ENCODE measurements at regions not wholly inside any gene's neighbourhood (a gene's known extent, or its start where the extent isn't known, plus 50 kb on each side); places are given as distances from the start of the nearest gene placed in this dataset.
"Not testable (repeated sequence)": the region's sequence is repeated elsewhere in the genome, so short reads cannot be mapped to it uniquely, and the experiment has no call there.

- no peaks in the 10 kb centered on the region for H3K27me3 Mint-ChIP-seq (ENCODE audit: low read depth)
Observed at GRCh38 chrX:82451725-82452124, 1056.4 kb upstream of the POU3F4 start.

GRCh38 chrX:82455852-82456251 lies 1052.2 kb upstream of the POU3F4 start:
- not testable (repeated sequence) for H2AK5ac ChIP-seq (ENCODE audit: insufficient read length, low read length); H3K56ac ChIP-seq (ENCODE audit: insufficient read length, low read depth, low read length); H3K4me3 Mint-ChIP-seq; H3K27ac ChIP-seq (ENCODE audit: insufficient read length, low read depth, low read length); H3K23me2 ChIP-seq (ENCODE audit: insufficient read length, low read depth, low read length, poor library complexity, severe bottlenecking); H3K27me3 Mint-ChIP-seq (ENCODE audit: low read depth); H3K9ac ChIP-seq (ENCODE audit: extremely low read depth, insufficient read length, low read length); H3T11ph ChIP-seq (ENCODE audit: low read length); H3K4me2 ChIP-seq (ENCODE audit: insufficient read depth, insufficient read length, low read length); H3K23ac ChIP-seq (ENCODE audit: insufficient read length, low read depth, low read length); H3K27me3 ChIP-seq (ENCODE audit: insufficient read depth, low read length); H2BK20ac ChIP-seq (ENCODE audit: low read depth, low read length, poor library complexity, severe bottlenecking); H2BK15ac ChIP-seq (ENCODE audit: low read depth, low read length); H3K4ac ChIP-seq (ENCODE audit: low read depth, low read length); H3K79me1 ChIP-seq (ENCODE audit: insufficient read depth, low read depth, low read length, poor library complexity, severe bottlenecking); H3K14ac ChIP-seq (ENCODE audit: insufficient read depth, low read length); H4K91ac ChIP-seq (ENCODE audit: insufficient read length, low read depth, low read length); H4K20me1 ChIP-seq (ENCODE audit: control insufficient read depth, insufficient read depth, insufficient read length); H2BK12ac ChIP-seq (ENCODE audit: insufficient read length, low read depth, low read length); H3K79me2 ChIP-seq (ENCODE audit: insufficient read depth, low read length); H2AFZ ChIP-seq (ENCODE audit: low read length); H3K18ac ChIP-seq (ENCODE audit: insufficient read length, low read depth, low read length); H2BK120ac ChIP-seq (ENCODE audit: low read depth, low read length, poor library complexity, severe bottlenecking); H3K4me1 ChIP-seq (ENCODE audit: insufficient read depth, low read length); H2BK5ac ChIP-seq (ENCODE audit: insufficient read length, low read length); H4K8ac ChIP-seq (replicated peaks; ENCODE audit: insufficient read length, low read depth, low read length); DNase-seq; H3K4me1 Mint-ChIP-seq; H3K27ac Mint-ChIP-seq; H4K5ac ChIP-seq (ENCODE audit: insufficient read length, low read depth, low read length)
- WGBS (ENCODE audit: extremely low coverage, insufficient read length, low lambda C conversion rate) = no CpG with 5 or more reads among the region's 2 CpGs
- peaks cover 60 to 75% of the 10 kb centered on the region in 2 experiments for H3K9me3 Mint-ChIP-seq
- peaks cover 0 to 10% (median 7%) of the 10 kb centered on the region in 3 experiments; a peak in 4 of 7 replicates for H3K36me3 Mint-ChIP-seq (ENCODE audit: insufficient read depth in 1 of 3, low read depth in 3 of 3)
- peaks cover 13% of the 10 kb centered on the region for H3K9me3 ChIP-seq (ENCODE audit: control insufficient read depth, low read depth, low read length)

More at GRCh38 chrX:82451725-82452124, 1056.4 kb upstream of the POU3F4 start:
- Mint-ChIP-seq H3K27ac (no peak overlapping the region), H3K36me3 (ENCODE audit: insufficient read depth in 1 of 3, low read depth in 3 of 3) (peaks cover 0 to 10% (median 9%) of the 10 kb centered on the region in 3 experiments; a peak in 5 of 7 replicates), H3K4me3 (no peak overlapping the region), H3K4me1 (no peaks in the 10 kb centered on the region), H3K9me3 (peaks cover 85 to 91% of the 10 kb centered on the region in 2 experiments)
- H2BK5ac ChIP-seq (ENCODE audit: insufficient read length, low read length) = no peak overlapping the region
- H2AFZ ChIP-seq (ENCODE audit: low read length) = no peak overlapping the region
- H2BK12ac ChIP-seq (ENCODE audit: insufficient read length, low read depth, low read length) = no peak overlapping the region
- no peak overlapping the region for H3K18ac ChIP-seq (ENCODE audit: insufficient read length, low read depth, low read length)
- H3K79me2 ChIP-seq (ENCODE audit: insufficient read depth, low read length) = no peaks in the 10 kb centered on the region
- no peak overlapping the region for H2BK120ac ChIP-seq (ENCODE audit: low read depth, low read length, poor library complexity, severe bottlenecking)
- H3K27ac ChIP-seq (ENCODE audit: insufficient read length, low read depth, low read length) = no peak overlapping the region
- H4K8ac ChIP-seq (replicated peaks; ENCODE audit: insufficient read length, low read depth, low read length) = no peak overlapping the region
- no CpG with 5 or more reads among the region's 4 CpGs for WGBS (ENCODE audit: extremely low coverage, insufficient read length, low lambda C conversion rate)
- H3K27me3 ChIP-seq (ENCODE audit: insufficient read depth, low read length) = no peaks in the 10 kb centered on the region
- no peaks in the 10 kb centered on the region for H3K79me1 ChIP-seq (ENCODE audit: insufficient read depth, low read depth, low read length, poor library complexity, severe bottlenecking)
- no peak overlapping the region for H4K5ac ChIP-seq (ENCODE audit: insufficient read length, low read depth, low read length)
- H3K9me3 ChIP-seq (ENCODE audit: control insufficient read depth, low read depth, low read length) = peaks cover under 1% of the 10 kb centered on the region
- H2BK20ac ChIP-seq (ENCODE audit: low read depth, low read length, poor library complexity, severe bottlenecking) = no peak overlapping the region
- no peak overlapping the region for H3K9ac ChIP-seq (ENCODE audit: extremely low read depth, insufficient read length, low read length)
- H3K4ac ChIP-seq (ENCODE audit: low read depth, low read length) = no peak overlapping the region
- no peak overlapping the region for H2AK5ac ChIP-seq (ENCODE audit: insufficient read length, low read length)
- H3K23ac ChIP-seq (ENCODE audit: insufficient read length, low read depth, low read length) = no peak overlapping the region
- no peak overlapping the region for H3T11ph ChIP-seq (ENCODE audit: low read length)
- H3K4me1 ChIP-seq (ENCODE audit: insufficient read depth, low read length) = no peaks in the 10 kb centered on the region
- DNase-seq = no peak
- no peak overlapping the region for H2BK15ac ChIP-seq (ENCODE audit: low read depth, low read length)
- H3K4me2 ChIP-seq (ENCODE audit: insufficient read depth, insufficient read length, low read length) = no peak overlapping the region
- no peaks in the 10 kb centered on the region for H4K20me1 ChIP-seq (ENCODE audit: control insufficient read depth, insufficient read depth, insufficient read length)
- no peaks in the 10 kb centered on the region for H3K23me2 ChIP-seq (ENCODE audit: insufficient read length, low read depth, low read length, poor library complexity, severe bottlenecking)
- no peak overlapping the region for H3K14ac ChIP-seq (ENCODE audit: insufficient read depth, low read length)
- no peak overlapping the region for H4K91ac ChIP-seq (ENCODE audit: insufficient read length, low read depth, low read length)
- H3K56ac ChIP-seq (ENCODE audit: insufficient read length, low read depth, low read length) = no peak overlapping the region
- no peak for TF ChIP-seq CTCF (conservative IDR thresholded peaks at IDR 0.05)
